GM23338 (cell line): ENCODE measurements at regions not wholly inside any gene's neighbourhood (a gene's known extent, or its start where the extent isn't known, plus 50 kb on each side); places are given as distances from the start of the nearest gene placed in this dataset.
"Not testable (repeated sequence)": the region's sequence is repeated elsewhere in the genome, so short reads cannot be mapped to it uniquely, and the experiment has no call there.

ENCODE experiments used
- CREB1 ChIP-seq: fragments of 250-450 bp; sonication (Bioruptor Pico); IDR thresholded peaks from 2 replicates; pipeline ENCODE4 v1.5.0; 2020; ENCODE audit warnings: low read depth, mild to moderate bottlenecking, moderate library complexity
- CTCF ChIP-seq, 2 experiments: fragments of 200-600 bp in 1 of 2; sonication (generic) in 1 of 2; conservative IDR thresholded peaks; 2 replicates each; pipeline versions ENCODE4 v1.5.1 to v1.6.1; 2016 to 2017; ENCODE audit warnings: antibody characterized with exemption in 2 of 2, low read depth in 2 of 2, mild to moderate bottlenecking in 2 of 2, moderate library complexity in 1 of 2
- EZH2 ChIP-seq: fragments of 200-600 bp; sonication (generic); IDR thresholded peaks from one replicate; pipeline ENCODE4 v1.8.0; 2017; ENCODE audit warnings: antibody characterized with exemption, mild to moderate bottlenecking, low read depth; ENCODE audit not compliant: unreplicated experiment
- EZH2phosphoT487 ChIP-seq: fragments of 200-600 bp; sonication (generic); IDR thresholded peaks from one replicate; pipeline ENCODE4 v1.8.1; 2018; ENCODE audit warnings: antibody characterized with exemption; ENCODE audit not compliant: unreplicated experiment
- POLR2AphosphoS5 ChIP-seq: IDR thresholded peaks from 2 replicates; pipeline ENCODE4 v1.6.1; 2016; ENCODE audit warnings: antibody characterized with exemption, low read depth
- REST ChIP-seq: IDR thresholded peaks from one replicate; pipeline ENCODE4 v1.6.1; 2018; ENCODE audit warnings: antibody characterized with exemption; ENCODE audit not compliant: unreplicated experiment
- STAT1 ChIP-seq: IDR thresholded peaks from one replicate; pipeline ENCODE4 v1.6.1; 2016; ENCODE audit warnings: antibody characterized with exemption; ENCODE audit not compliant: unreplicated experiment
- ZNF114 ChIP-seq: fragments of 250-450 bp; sonication (Bioruptor Pico); IDR thresholded peaks from 2 replicates; pipeline ENCODE4 v1.5.0; 2020; ENCODE audit warnings: mild to moderate bottlenecking, moderate library complexity
- ZNF331 ChIP-seq: fragments of 250-450 bp; sonication (Bioruptor Pico); IDR thresholded peaks from 2 replicates; pipeline ENCODE4 v1.5.0; 2020; ENCODE audit warnings: low read depth, mild to moderate bottlenecking, moderate library complexity
- TF ChIP-seq, protein P1 (sequence below): IDR thresholded peaks from 2 replicates; pipeline ENCODE4 v1.6.1; 2016; ENCODE audit warnings: antibody characterized with exemption

GRCh38 chr6:168795611-168796010, 354.6 kb downstream of the SMOC2 start:
- not testable (repeated sequence) for TF ChIP-seq CTCF (conservative IDR thresholded peaks at IDR 0.05; ENCODE audit: low read depth in 2 of 2); POLR2AphosphoS5; CREB1 (CRISPR knock-in tag); ZNF331 (CRISPR knock-in tag); REST; EZH2; EZH2phosphoT487; STAT1; ZNF114 (CRISPR knock-in tag)
- TF ChIP-seq, protein P1, sequence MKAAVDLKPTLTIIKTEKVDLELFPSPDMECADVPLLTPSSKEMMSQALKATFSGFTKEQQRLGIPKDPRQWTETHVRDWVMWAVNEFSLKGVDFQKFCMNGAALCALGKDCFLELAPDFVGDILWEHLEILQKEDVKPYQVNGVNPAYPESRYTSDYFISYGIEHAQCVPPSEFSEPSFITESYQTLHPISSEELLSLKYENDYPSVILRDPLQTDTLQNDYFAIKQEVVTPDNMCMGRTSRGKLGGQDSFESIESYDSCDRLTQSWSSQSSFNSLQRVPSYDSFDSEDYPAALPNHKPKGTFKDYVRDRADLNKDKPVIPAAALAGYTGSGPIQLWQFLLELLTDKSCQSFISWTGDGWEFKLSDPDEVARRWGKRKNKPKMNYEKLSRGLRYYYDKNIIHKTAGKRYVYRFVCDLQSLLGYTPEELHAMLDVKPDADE, result not testable (repeated sequence)
